Right lung (tissue), 2 donors: ENCODE measurements at regions not wholly inside any gene's neighbourhood (a gene's known extent, or its start where the extent isn't known, plus 50 kb on each side); places are given as distances from the start of the nearest gene placed in this dataset.
"Not testable (repeated sequence)": the region's sequence is repeated elsewhere in the genome, so short reads cannot be mapped to it uniquely, and the experiment has no call there.

Source experiments
- DNase-seq, 2 donors: peaks; one replicate each; pipeline ENCODE4 v3.0.0-alpha.2; 2013

GRCh38 chr7:33784000-33784399 lies 121.3 kb upstream of the BMPER start:
- no peak for DNase-seq

GRCh38 chr7:33788531-33788930 lies 116.8 kb upstream of the BMPER start:
- no peak for DNase-seq

- no peak for DNase-seq
Measured at GRCh38 chr7:33789871-33790630, 115.3 kb upstream of the BMPER start.

- DNase-seq: no peak
Measured at GRCh38 chr7:33790746-33791145, 114.6 kb upstream of the BMPER start.

- DNase-seq: no peak
Measured at GRCh38 chr7:33792041-33792440, 113.3 kb upstream of the BMPER start.

GRCh38 chr7:33792547-33793105 lies 112.7 kb upstream of the BMPER start:
- no peak for DNase-seq

- no peak for DNase-seq
Measured at GRCh38 chr7:33793616-33794015, 111.7 kb upstream of the BMPER start.

GRCh38 chr7:33794419-33794818 lies 110.9 kb upstream of the BMPER start:
- no peak for DNase-seq

- no peak for DNase-seq
Measured at GRCh38 chr7:33794959-33795358, 110.4 kb upstream of the BMPER start.

GRCh38 chr7:33796538-33796937 lies 108.8 kb upstream of the BMPER start:
- DNase-seq: no peak

- not testable (repeated sequence) for DNase-seq
Measured at GRCh38 chr7:33797512-33797911, 107.8 kb upstream of the BMPER start.

GRCh38 chr7:33798686-33799325 lies 106.5 kb upstream of the BMPER start:
- no peak for DNase-seq

GRCh38 chr7:33799766-33800165 lies 105.6 kb upstream of the BMPER start:
- DNase-seq: no peak

- no peak for DNase-seq
Measured at GRCh38 chr7:33802600-33802999, 102.7 kb upstream of the BMPER start.

- no peak for DNase-seq
Measured at GRCh38 chr7:33804140-33804660, 101.1 kb upstream of the BMPER start.

- DNase-seq: peak; percentile 25 to 34
Measured at GRCh38 chr7:33805630-33806233, 99.6 kb upstream of the BMPER start.

- peak; percentile 35 to 38 for DNase-seq
Measured at GRCh38 chr7:33806298-33807154, 98.8 kb upstream of the BMPER start.

GRCh38 chr7:33807155-33807530 lies 98.2 kb upstream of the BMPER start:
- DNase-seq: no peak

- DNase-seq: no peak
Measured at GRCh38 chr7:33807779-33808482, 97.4 kb upstream of the BMPER start.

GRCh38 chr7:33809228-33809627 lies 96.1 kb upstream of the BMPER start:
- no peak for DNase-seq

- no peak for DNase-seq
Measured at GRCh38 chr7:33810356-33810755, 95.0 kb upstream of the BMPER start.
